Keratinocyte (primary cell): ENCODE measurements at regions not wholly inside any gene's neighbourhood (a gene's known extent, or its start where the extent isn't known, plus 50 kb on each side); places are given as distances from the start of the nearest gene placed in this dataset.

Experiments
- EZH2 ChIP-seq: IDR thresholded peaks from one replicate; pipeline ENCODE4 v1.6.1; 2012; ENCODE audit warnings: inconsistent platforms, mild to moderate bottlenecking, low read length, moderate library complexity
- TF ChIP-seq, protein P1 (sequence below), 3 experiments: IDR thresholded peaks in 1 of 3; conservative IDR thresholded peaks in 1 of 3; optimal IDR thresholded peaks in 1 of 3; 2 replicates in 2 of 3; 3 replicates in 1 of 3; pipeline versions ENCODE3 to v1.5.1; 2011; ENCODE audit warnings: low read length in 3 of 3, mild to moderate bottlenecking in 3 of 3, moderate library complexity in 2 of 3, control low read depth in 1 of 3, inconsistent platforms in 1 of 3; ENCODE audit not compliant: insufficient read depth in 2 of 3; ENCODE audit errors: extremely low read depth in 1 of 3

DNA sequence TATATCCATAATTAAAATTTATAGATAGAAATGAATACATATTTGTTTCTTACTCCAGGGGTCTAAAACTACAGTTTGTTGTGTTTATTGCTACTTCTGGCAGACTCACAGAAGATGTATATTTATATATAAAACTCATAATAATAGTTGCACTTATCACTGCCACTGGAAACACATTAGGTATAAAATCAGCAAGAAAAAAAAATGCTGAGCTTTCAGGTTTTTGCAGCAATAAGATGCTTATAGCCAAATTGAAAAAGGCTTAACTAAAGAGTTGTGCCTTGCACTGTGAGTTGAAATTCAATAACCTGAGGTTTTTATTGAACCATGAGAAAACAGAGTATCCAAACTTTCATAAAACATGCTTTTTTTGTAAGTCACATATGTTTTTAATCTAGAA is 623.9 kb upstream of the CRIM1 start:
- TF ChIP-seq, protein P1, sequence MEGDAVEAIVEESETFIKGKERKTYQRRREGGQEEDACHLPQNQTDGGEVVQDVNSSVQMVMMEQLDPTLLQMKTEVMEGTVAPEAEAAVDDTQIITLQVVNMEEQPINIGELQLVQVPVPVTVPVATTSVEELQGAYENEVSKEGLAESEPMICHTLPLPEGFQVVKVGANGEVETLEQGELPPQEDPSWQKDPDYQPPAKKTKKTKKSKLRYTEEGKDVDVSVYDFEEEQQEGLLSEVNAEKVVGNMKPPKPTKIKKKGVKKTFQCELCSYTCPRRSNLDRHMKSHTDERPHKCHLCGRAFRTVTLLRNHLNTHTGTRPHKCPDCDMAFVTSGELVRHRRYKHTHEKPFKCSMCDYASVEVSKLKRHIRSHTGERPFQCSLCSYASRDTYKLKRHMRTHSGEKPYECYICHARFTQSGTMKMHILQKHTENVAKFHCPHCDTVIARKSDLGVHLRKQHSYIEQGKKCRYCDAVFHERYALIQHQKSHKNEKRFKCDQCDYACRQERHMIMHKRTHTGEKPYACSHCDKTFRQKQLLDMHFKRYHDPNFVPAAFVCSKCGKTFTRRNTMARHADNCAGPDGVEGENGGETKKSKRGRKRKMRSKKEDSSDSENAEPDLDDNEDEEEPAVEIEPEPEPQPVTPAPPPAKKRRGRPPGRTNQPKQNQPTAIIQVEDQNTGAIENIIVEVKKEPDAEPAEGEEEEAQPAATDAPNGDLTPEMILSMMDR (optimal IDR thresholded peaks at IDR 0.05 in 1 of 3, IDR thresholded peaks at IDR 0.05 in 1 of 3, conservative IDR thresholded peaks at IDR 0.05 in 1 of 3; ENCODE audit: extremely low read depth in 1 of 3, insufficient read depth in 2 of 3, low read length in 3 of 3), result no peak
- no peak for TF ChIP-seq EZH2
